ENCODE measurements at regions not wholly inside any gene's neighbourhood (a gene's known extent, or its start where the extent isn't known, plus 50 kb on each side); places are given as distances from the start of the nearest gene placed in this dataset.

DNA sequence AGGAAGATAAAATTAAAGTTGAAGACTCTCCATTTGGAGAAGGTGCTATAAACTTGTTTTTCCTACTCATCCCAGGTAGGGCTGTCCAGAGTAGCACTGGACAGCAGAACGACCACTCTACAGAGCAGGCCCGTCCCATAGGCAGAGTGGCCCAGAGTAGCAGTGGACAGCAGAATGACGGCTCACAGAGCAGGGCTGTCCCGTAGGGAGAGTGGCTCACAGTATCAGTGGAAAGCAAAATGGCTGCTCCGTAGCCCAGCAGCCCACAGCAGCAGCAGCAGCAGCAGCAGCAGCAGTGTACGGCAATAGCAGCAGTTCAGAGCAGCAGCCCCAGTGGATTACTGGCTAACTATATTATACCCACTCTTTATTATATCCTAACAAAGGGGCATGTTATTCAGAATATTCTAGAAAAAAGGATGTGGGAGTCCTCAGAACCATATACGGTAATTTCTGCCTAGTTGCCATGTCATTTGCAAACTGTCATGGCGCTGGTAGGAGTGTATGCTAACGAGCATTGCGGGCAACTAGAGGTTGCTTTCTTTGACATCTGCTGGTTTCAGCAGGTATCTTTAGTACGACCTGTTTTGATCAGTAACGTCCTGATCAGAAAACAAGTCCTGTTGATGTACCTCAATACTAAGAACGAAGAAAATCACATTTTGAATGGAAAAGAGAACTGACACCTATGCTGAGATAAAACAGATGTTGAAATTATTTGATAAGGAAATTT lies 567.3 kb downstream of the SLC16A7 start:
- TF ChIP-seq L3MBTL2 (conservative IDR thresholded peaks at IDR 0.05) (no peak), SP1 (IDR thresholded peaks at IDR 0.05) (no peak), CTBP1 (IDR thresholded peaks at IDR 0.05; ENCODE audit: borderline replicate concordance) (no peak), FOXM1 (IDR thresholded peaks at IDR 0.05; ENCODE audit: borderline replicate concordance) (no peak), SUZ12 (IDR thresholded peaks at IDR 0.05) (no peak), FOXA1 (IDR thresholded peaks at IDR 0.05) (no peak), HDGF (IDR thresholded peaks at IDR 0.05; ENCODE audit: borderline replicate concordance) (no peak)
- ChIA-PET POLR2A (no interaction called here), CTCF (no interaction called here)
- no peak for DNase-seq (ENCODE audit: extremely low spot score)

DNA sequence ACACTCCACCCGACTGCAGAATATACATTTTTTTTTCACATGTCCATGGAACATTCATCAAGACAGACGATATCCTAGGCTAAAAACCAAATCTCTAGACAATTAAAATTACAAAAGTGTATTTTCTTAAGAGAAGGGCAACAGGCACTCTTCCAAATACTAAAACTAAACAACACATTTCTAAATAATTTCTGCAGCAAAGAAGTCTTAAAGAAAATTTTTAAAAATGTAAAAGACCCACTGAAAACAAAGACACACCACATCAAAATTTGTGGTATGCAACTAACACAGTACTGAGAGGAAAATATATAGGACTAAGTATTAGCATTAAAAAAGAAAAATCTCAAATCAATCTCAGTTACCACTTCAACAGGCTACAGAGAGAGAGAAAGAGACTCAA lies 570.0 kb downstream of the SLC16A7 start:
- no peak for DNase-seq (ENCODE audit: extremely low spot score)
- TF ChIP-seq LEF1 (IDR thresholded peaks at IDR 0.05; ENCODE audit: borderline replicate concordance), result no peak
- no peak for TF ChIP-seq FOXA1 (IDR thresholded peaks at IDR 0.05)
- no peak for TF ChIP-seq HDGF (IDR thresholded peaks at IDR 0.05; ENCODE audit: borderline replicate concordance)
- no peak for TF ChIP-seq ZNF384 (IDR thresholded peaks at IDR 0.05)
- TF ChIP-seq ELF4 (IDR thresholded peaks at IDR 0.05), result no peak
- no peak for TF ChIP-seq FOXM1 (IDR thresholded peaks at IDR 0.05; ENCODE audit: borderline replicate concordance)
- no peak for TF ChIP-seq NFRKB (IDR thresholded peaks at IDR 0.05)
- TF ChIP-seq ARNT (IDR thresholded peaks at IDR 0.05), result no peak
- TF ChIP-seq SUZ12 (IDR thresholded peaks at IDR 0.05), result no peak
- POLR2A ChIA-PET, result no interaction called here
- CTCF ChIA-PET, result no interaction called here

GRCh38 chr12:60168441-60168840 lies 572.6 kb downstream of the SLC16A7 start:
- no peak for DNase-seq (ENCODE audit: extremely low spot score)
- TF ChIP-seq FOXK2 (IDR thresholded peaks at IDR 0.05) (no peak), ZNF384 (IDR thresholded peaks at IDR 0.05) (no peak), TARDBP (IDR thresholded peaks at IDR 0.05) (no peak), CTBP1 (IDR thresholded peaks at IDR 0.05; ENCODE audit: borderline replicate concordance) (no peak), HDGF (IDR thresholded peaks at IDR 0.05; ENCODE audit: borderline replicate concordance) (no peak), L3MBTL2 (conservative IDR thresholded peaks at IDR 0.05) (no peak), FOXA1 (IDR thresholded peaks at IDR 0.05) (no peak), FOXM1 (IDR thresholded peaks at IDR 0.05; ENCODE audit: borderline replicate concordance) (no peak), LEF1 (IDR thresholded peaks at IDR 0.05; ENCODE audit: borderline replicate concordance) (no peak), NFRKB (IDR thresholded peaks at IDR 0.05) (no peak), SP1 (IDR thresholded peaks at IDR 0.05) (no peak), ARNT (IDR thresholded peaks at IDR 0.05) (no peak), ELF4 (IDR thresholded peaks at IDR 0.05) (no peak), SUZ12 (IDR thresholded peaks at IDR 0.05) (no peak)
- TF ChIP-seq, protein P1, sequence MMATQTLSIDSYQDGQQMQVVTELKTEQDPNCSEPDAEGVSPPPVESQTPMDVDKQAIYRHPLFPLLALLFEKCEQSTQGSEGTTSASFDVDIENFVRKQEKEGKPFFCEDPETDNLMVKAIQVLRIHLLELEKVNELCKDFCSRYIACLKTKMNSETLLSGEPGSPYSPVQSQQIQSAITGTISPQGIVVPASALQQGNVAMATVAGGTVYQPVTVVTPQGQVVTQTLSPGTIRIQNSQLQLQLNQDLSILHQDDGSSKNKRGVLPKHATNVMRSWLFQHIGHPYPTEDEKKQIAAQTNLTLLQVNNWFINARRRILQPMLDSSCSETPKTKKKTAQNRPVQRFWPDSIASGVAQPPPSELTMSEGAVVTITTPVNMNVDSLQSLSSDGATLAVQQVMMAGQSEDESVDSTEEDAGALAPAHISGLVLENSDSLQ (IDR thresholded peaks at IDR 0.05), result no peak
- POLR2A ChIA-PET, result no interaction called here
- CTCF ChIA-PET, result no interaction called here

GRCh38 chr12:60169904-60170303 lies 574.1 kb downstream of the SLC16A7 start:
- ChIA-PET POLR2A (no interaction called here), CTCF (no interaction called here)

DNA sequence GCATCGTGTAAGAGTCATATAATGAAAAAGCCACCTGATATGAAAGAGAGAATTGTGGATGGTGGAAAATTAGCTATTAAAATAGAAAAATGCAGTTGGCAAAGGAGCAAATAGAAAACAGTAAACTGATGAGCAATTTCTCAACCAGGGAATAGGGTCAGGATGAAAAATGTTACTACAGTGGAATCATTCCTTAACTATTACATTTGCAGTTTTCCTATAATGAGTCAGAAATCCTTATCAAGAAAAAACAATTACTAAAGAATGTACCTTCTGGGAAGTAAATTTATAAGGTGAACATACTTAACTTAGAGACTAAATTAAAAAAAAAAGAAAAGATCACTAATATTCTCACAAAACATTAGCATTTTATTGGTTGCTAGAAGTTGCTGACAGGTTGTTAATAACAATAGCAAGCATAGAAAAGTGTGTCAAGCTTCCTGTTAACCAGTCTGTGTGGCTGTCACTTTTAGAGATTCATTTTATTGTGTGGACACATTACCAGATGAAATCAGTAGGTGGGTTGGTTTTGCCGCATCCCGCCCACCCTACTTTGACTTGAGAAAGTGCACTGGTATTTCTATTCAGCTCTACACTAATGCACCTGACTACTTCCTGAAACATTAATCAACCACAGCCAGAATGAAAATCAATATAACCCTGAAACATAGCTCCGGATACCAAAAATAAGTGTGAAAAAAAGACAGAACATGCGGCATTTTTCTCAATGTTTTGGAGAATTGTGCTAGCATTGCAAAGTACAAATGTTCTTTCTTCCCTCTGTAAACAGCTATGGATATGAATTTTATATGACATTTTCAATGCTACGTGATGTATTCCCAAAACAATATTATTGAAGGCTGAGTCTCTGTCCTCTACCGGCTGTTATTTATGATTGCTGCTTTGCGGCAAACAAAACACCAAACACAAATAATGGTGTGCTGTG lies 576.7 kb downstream of the SLC16A7 start:
- CTCF ChIA-PET, result no interaction called here
- POLR2A ChIA-PET, result no interaction called here
- DNase-seq (ENCODE audit: extremely low spot score), result no peak
- TF ChIP-seq L3MBTL2 (conservative IDR thresholded peaks at IDR 0.05) (no peak), FOXK2 (IDR thresholded peaks at IDR 0.05) (no peak), FOXA1 (IDR thresholded peaks at IDR 0.05) (no peak)

More at GRCh38 chr12:60169904-60170303, 574.1 kb downstream of the SLC16A7 start:
- no peak for DNase-seq (ENCODE audit: extremely low spot score)
- no peak for TF ChIP-seq CTBP1 (IDR thresholded peaks at IDR 0.05; ENCODE audit: borderline replicate concordance)
- no peak for TF ChIP-seq LEF1 (IDR thresholded peaks at IDR 0.05; ENCODE audit: borderline replicate concordance)
- no peak for TF ChIP-seq SUZ12 (IDR thresholded peaks at IDR 0.05)
- no peak for TF ChIP-seq FOXM1 (IDR thresholded peaks at IDR 0.05; ENCODE audit: borderline replicate concordance)
- no peak for TF ChIP-seq ZNF384 (IDR thresholded peaks at IDR 0.05)
- no peak for TF ChIP-seq SP1 (IDR thresholded peaks at IDR 0.05)

GRCh38 chr12:60173224-60174170 lies 577.7 kb downstream of the SLC16A7 start:
- ChIA-PET CTCF (no interaction called here), POLR2A (no interaction called here)
- DNase-seq (ENCODE audit: extremely low spot score), result no peak
- TF ChIP-seq FOXK2 (IDR thresholded peaks at IDR 0.05) (no peak), BHLHE40 (IDR thresholded peaks at IDR 0.05; ENCODE audit: borderline replicate concordance) (no peak), FOXA1 (IDR thresholded peaks at IDR 0.05) (no peak), SUZ12 (IDR thresholded peaks at IDR 0.05) (no peak), LEF1 (IDR thresholded peaks at IDR 0.05; ENCODE audit: borderline replicate concordance) (no peak), ARNT (IDR thresholded peaks at IDR 0.05) (no peak), L3MBTL2 (conservative IDR thresholded peaks at IDR 0.05) (no peak), FOXM1 (IDR thresholded peaks at IDR 0.05; ENCODE audit: borderline replicate concordance) (no peak), TARDBP (IDR thresholded peaks at IDR 0.05) (no peak), NFRKB (IDR thresholded peaks at IDR 0.05) (no peak), ZNF384 (IDR thresholded peaks at IDR 0.05) (no peak), SP1 (IDR thresholded peaks at IDR 0.05) (no peak), HDGF (IDR thresholded peaks at IDR 0.05; ENCODE audit: borderline replicate concordance) (no peak), ELF4 (IDR thresholded peaks at IDR 0.05) (no peak), CTBP1 (IDR thresholded peaks at IDR 0.05; ENCODE audit: borderline replicate concordance) (no peak)
- TF ChIP-seq, protein P1 (IDR thresholded peaks at IDR 0.05), result no peak

Data from HEK293T (cell line).